MM.1S (cell line): ENCODE measurements at regions not wholly inside any gene's neighbourhood (a gene's known extent, or its start where the extent isn't known, plus 50 kb on each side); places are given as distances from the start of the nearest gene placed in this dataset.

Experiments used
- DNase-seq: peaks from one replicate; pipeline ENCODE4 v3.0.0-alpha.2; 2015
- H2AFZ ChIP-seq: fragments of 300-600 bp; sonication (generic); 2 replicates; pipeline ENCODE4 v1.6.0; 2016; ENCODE audit warnings: antibody characterized with exemption, low read length
- H3F3A ChIP-seq: fragments of 300-600 bp; sonication (generic); 2 replicates; pipeline ENCODE4 v1.6.1; 2016; ENCODE audit warnings: mild to moderate bottlenecking, antibody characterized with exemption, low read length, moderate library complexity, mixed read lengths; ENCODE audit not compliant: insufficient read depth
- H3K27ac ChIP-seq: fragments of 300-600 bp; sonication (generic); 2 replicates; pipeline ENCODE4 v1.5.1; 2016; ENCODE audit warnings: mild to moderate bottlenecking, low read length
- H3K27me3 ChIP-seq: fragments of 300-600 bp; sonication (generic); replicated peaks from 2 replicates; pipeline ENCODE4 v1.6.0; 2016; ENCODE audit warnings: low read length; ENCODE audit not compliant: insufficient read depth
- H3K36me3 ChIP-seq: fragments of 300-600 bp; sonication (generic); replicated peaks from 2 replicates; pipeline ENCODE4 v1.6.1; 2016; ENCODE audit warnings: mild to moderate bottlenecking, low read length, mixed read lengths; ENCODE audit not compliant: insufficient read depth
- H3K4me1 ChIP-seq: fragments of 300-600 bp; sonication (generic); 2 replicates; pipeline ENCODE4 v1.6.1; 2016; ENCODE audit warnings: low read length, mixed read lengths
- H3K4me2 ChIP-seq: fragments of 300-600 bp; sonication (generic); 2 replicates; pipeline ENCODE4 v1.6.0; 2016; ENCODE audit warnings: low read depth, low read length
- H3K4me3 ChIP-seq: fragments of 300-600 bp; sonication (generic); 2 replicates; pipeline ENCODE4 v1.5.1; 2016; ENCODE audit warnings: low read length, mixed read lengths
- H3K79me2 ChIP-seq: fragments of 300-600 bp; sonication (generic); 2 replicates; pipeline ENCODE4 v1.6.1; 2016; ENCODE audit warnings: mixed run types, low read length, mixed read lengths
- H3K9ac ChIP-seq: fragments of 300-600 bp; sonication (generic); 2 replicates; pipeline ENCODE4 v1.6.1; 2016; ENCODE audit warnings: low read length, mixed read lengths
- H3K9me2 ChIP-seq: fragments of 300-600 bp; sonication (generic); replicated peaks from 2 replicates; pipeline ENCODE4 v1.6.1; 2016; ENCODE audit warnings: mild to moderate bottlenecking, low read length, mixed read lengths; ENCODE audit not compliant: insufficient read depth
- H3K9me3 ChIP-seq: fragments of 300-600 bp; sonication (generic); replicated peaks from 2 replicates; pipeline ENCODE4 v1.6.1; 2016; ENCODE audit warnings: mild to moderate bottlenecking, low read length, mixed read lengths; ENCODE audit not compliant: insufficient read depth
- H4K20me1 ChIP-seq: fragments of 300-600 bp; sonication (generic); 2 replicates; pipeline ENCODE4 v1.6.1; 2016; ENCODE audit warnings: mild to moderate bottlenecking, low read length, moderate library complexity, mixed read lengths; ENCODE audit not compliant: insufficient read depth
- EZH2 ChIP-seq: fragments of 300-600 bp; sonication (generic); optimal IDR thresholded peaks from 2 replicates; pipeline ENCODE3; 2017; ENCODE audit warnings: low read depth, mild to moderate bottlenecking, antibody characterized with exemption, low read length, mixed read lengths
- EZH2phosphoT487 ChIP-seq: fragments of 300-600 bp; sonication (generic); IDR thresholded peaks from 2 replicates; pipeline ENCODE4 v1.6.1; 2018; ENCODE audit warnings: antibody characterized with exemption, low read length
- TF ChIP-seq, protein P1 (sequence below): fragments of 300-600 bp; sonication (generic); IDR thresholded peaks from 2 replicates; pipeline ENCODE4 v1.5.1; 2016; ENCODE audit warnings: antibody characterized with exemption, low read length, mixed read lengths

DNA sequence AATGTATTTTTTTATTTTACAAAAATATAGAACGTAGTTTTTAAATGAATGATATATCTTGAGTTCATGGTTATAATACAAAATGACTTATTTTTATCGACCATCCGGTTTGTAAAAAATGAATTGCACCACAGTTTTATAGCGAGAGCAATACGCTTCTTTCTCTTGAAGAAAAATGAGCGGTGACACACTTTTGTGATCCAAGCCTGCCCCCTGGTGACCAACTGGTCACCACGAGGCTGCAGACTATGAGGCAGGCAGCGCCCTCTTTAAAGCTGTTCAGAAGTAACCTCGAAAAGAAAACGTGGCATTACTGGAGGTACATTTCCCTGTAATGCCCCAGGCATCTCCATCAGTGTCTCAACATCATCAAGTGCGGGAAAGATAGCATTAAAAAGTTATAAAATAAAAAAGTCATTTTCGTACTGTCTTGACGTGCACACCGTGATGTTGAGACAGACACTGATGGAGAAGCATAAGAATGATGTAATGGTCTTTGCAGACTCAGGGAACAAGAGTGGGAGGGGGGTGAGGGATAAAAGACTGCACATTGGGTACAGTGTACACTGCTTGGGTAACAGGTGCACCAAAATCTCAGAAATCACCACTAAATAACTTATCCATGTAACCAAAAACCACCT, 734.2 kb upstream of the ADAMTS5 start:
- DNase-seq: peak; percentile 77
- Histone ChIP-seq H3K27ac (no peak overlapping the region), H3K27me3 (no peaks in the 10 kb centered on the region), H3K9me3 (no peaks in the 10 kb centered on the region), H2AFZ (no peak overlapping the region), H3K9me2 (no peaks in the 10 kb centered on the region), H3K79me2 (no peaks in the 10 kb centered on the region), H3K9ac (no peak overlapping the region), H3K4me3 (no peak overlapping the region), H3F3A (no peaks in the 10 kb centered on the region), H3K4me2 (no peak overlapping the region), H3K36me3 (no peaks in the 10 kb centered on the region), H4K20me1 (no peaks in the 10 kb centered on the region), H3K4me1 (no peaks in the 10 kb centered on the region)
- TF ChIP-seq, protein P1, sequence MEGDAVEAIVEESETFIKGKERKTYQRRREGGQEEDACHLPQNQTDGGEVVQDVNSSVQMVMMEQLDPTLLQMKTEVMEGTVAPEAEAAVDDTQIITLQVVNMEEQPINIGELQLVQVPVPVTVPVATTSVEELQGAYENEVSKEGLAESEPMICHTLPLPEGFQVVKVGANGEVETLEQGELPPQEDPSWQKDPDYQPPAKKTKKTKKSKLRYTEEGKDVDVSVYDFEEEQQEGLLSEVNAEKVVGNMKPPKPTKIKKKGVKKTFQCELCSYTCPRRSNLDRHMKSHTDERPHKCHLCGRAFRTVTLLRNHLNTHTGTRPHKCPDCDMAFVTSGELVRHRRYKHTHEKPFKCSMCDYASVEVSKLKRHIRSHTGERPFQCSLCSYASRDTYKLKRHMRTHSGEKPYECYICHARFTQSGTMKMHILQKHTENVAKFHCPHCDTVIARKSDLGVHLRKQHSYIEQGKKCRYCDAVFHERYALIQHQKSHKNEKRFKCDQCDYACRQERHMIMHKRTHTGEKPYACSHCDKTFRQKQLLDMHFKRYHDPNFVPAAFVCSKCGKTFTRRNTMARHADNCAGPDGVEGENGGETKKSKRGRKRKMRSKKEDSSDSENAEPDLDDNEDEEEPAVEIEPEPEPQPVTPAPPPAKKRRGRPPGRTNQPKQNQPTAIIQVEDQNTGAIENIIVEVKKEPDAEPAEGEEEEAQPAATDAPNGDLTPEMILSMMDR: peak; percentile 84
- no peak for TF ChIP-seq EZH2

DNA sequence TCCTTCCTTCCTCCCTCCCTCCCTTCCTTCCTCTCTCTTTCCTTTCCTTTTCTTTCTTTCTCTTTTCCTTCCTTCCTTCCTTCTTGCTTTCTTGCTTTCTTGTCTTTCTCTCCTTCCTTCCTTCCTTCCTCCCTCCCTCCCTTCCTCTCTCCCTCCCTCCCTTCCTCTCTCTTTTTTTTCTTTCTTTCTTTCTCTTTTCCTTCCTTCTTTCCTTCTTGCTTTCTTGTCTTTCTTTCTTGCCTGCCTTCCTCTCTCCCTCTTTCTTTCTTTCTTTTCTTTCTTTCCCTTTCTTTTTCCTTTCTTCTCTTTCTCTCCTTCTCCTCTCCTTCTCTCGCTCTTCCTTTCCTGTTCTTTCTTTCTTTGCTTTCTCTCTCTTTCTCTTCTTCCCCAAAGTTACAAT, 728.4 kb upstream of the ADAMTS5 start:
- Histone ChIP-seq H3K4me2 (no peak overlapping the region), H3K27ac (no peak overlapping the region)

DNA sequence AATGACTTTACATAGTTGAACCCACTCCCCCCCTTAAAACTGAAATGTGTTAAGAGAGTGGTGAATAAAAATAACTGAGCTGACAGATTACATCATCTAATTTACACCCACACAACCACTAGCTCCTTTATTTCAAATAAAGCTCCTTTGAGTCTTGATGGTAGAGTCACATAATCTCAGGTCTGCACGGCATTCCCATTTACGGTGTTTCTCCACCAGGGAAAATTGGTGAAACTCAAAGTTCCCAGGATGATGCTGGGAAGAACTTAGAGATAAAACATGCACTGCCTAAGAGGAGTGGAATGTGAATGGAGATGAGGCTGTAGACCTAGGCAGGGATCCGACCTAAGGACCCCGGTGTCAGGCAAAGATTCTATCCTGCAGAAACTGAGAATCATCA, 727.8 kb upstream of the ADAMTS5 start:
- Histone ChIP-seq H3K9me3 (no peaks in the 10 kb centered on the region), H3K79me2 (no peaks in the 10 kb centered on the region), H3K27ac (no peak overlapping the region), H2AFZ (no peak overlapping the region), H4K20me1 (no peaks in the 10 kb centered on the region), H3K36me3 (no peaks in the 10 kb centered on the region), H3F3A (no peaks in the 10 kb centered on the region), H3K4me3 (no peak overlapping the region), H3K9ac (no peak overlapping the region), H3K9me2 (no peaks in the 10 kb centered on the region), H3K4me2 (no peak overlapping the region), H3K27me3 (no peaks in the 10 kb centered on the region), H3K4me1 (no peaks in the 10 kb centered on the region)
- TF ChIP-seq EZH2phosphoT487 (no peak), EZH2 (no peak)
- TF ChIP-seq, protein P1: no peak
- no peak for DNase-seq

More for the DNA sequence above, 728.4 kb upstream of the ADAMTS5 start:
- no peak overlapping the region for H3K9ac ChIP-seq
- no peaks in the 10 kb centered on the region for H3K4me1 ChIP-seq
- no peaks in the 10 kb centered on the region for H3K27me3 ChIP-seq
- no peaks in the 10 kb centered on the region for H3K9me2 ChIP-seq
- no peaks in the 10 kb centered on the region for H3K9me3 ChIP-seq
- TF ChIP-seq EZH2phosphoT487: no peak
- TF ChIP-seq EZH2: no peak
- TF ChIP-seq, protein P1: no peak
- no peaks in the 10 kb centered on the region for H3F3A ChIP-seq
- H4K20me1 ChIP-seq: no peaks in the 10 kb centered on the region
- no peak for DNase-seq
- H3K79me2 ChIP-seq: no peaks in the 10 kb centered on the region
- no peak overlapping the region for H2AFZ ChIP-seq
- H3K36me3 ChIP-seq: no peaks in the 10 kb centered on the region
- H3K4me3 ChIP-seq: no peak overlapping the region
